ENCODE measurements at regions not wholly inside any gene's neighbourhood (a gene's known extent, or its start where the extent isn't known, plus 50 kb on each side); places are given as distances from the start of the nearest gene placed in this dataset.

GRCh38 chr12:76711241-76711640 lies 52.7 kb upstream of the ZDHHC17 start:
- TF ChIP-seq CTCF (IDR thresholded peaks at IDR 0.05) (no peak), POLR2A (IDR thresholded peaks at IDR 0.05) (no peak)

Measured in lower leg skin (tissue), 3 donors.